ENCODE measurements at regions not wholly inside any gene's neighbourhood (a gene's known extent, or its start where the extent isn't known, plus 50 kb on each side); places are given as distances from the start of the nearest gene placed in this dataset.

GRCh38 chr14:65277580-65278270 is 134.8 kb upstream of the FUT8 start:
- no peak for TF ChIP-seq POLR2A (IDR thresholded peaks at IDR 0.05; ENCODE audit: extremely low read depth, insufficient read length)
- no peak for TF ChIP-seq MYC (IDR thresholded peaks at IDR 0.05; ENCODE audit: low read depth, low read length)
- no peak for TF ChIP-seq MAX (IDR thresholded peaks at IDR 0.05; ENCODE audit: low read depth, low read length)
- no peak for TF ChIP-seq CTCF (IDR thresholded peaks at IDR 0.05; ENCODE audit: low read depth, low read length)
- no peak for DNase-seq (ENCODE audit: low read depth)
- no peak overlapping the region for H3K4me3 ChIP-seq (ENCODE audit: low read depth, low read length)

- DNase-seq (ENCODE audit: low read depth): no peak
- H3K4me3 ChIP-seq (ENCODE audit: low read depth, low read length): no peak overlapping the region
- TF ChIP-seq MYC (IDR thresholded peaks at IDR 0.05; ENCODE audit: low read depth, low read length) (no peak), MAX (IDR thresholded peaks at IDR 0.05; ENCODE audit: low read depth, low read length) (no peak), POLR2A (IDR thresholded peaks at IDR 0.05; ENCODE audit: extremely low read depth, insufficient read length) (no peak), CTCF (IDR thresholded peaks at IDR 0.05; ENCODE audit: low read depth, low read length) (no peak)
Measured at GRCh38 chr14:65278589-65278988, 133.9 kb upstream of the FUT8 start.

GRCh38 chr14:65279510-65279909 is 133.0 kb upstream of the FUT8 start:
- TF ChIP-seq MAX (IDR thresholded peaks at IDR 0.05; ENCODE audit: low read depth, low read length): no peak
- no peak for TF ChIP-seq POLR2A (IDR thresholded peaks at IDR 0.05; ENCODE audit: extremely low read depth, insufficient read length)
- TF ChIP-seq CTCF (IDR thresholded peaks at IDR 0.05; ENCODE audit: low read depth, low read length): no peak
- TF ChIP-seq MYC (IDR thresholded peaks at IDR 0.05; ENCODE audit: low read depth, low read length): no peak
- DNase-seq (ENCODE audit: low read depth): no peak
- no peak overlapping the region for H3K4me3 ChIP-seq (ENCODE audit: low read depth, low read length)

GRCh38 chr14:65279958-65280357 is 132.6 kb upstream of the FUT8 start:
- no peak for DNase-seq (ENCODE audit: low read depth)
- H3K4me3 ChIP-seq (ENCODE audit: low read depth, low read length): no peak overlapping the region
- TF ChIP-seq MYC (IDR thresholded peaks at IDR 0.05; ENCODE audit: low read depth, low read length) (no peak), CTCF (IDR thresholded peaks at IDR 0.05; ENCODE audit: low read depth, low read length) (no peak), MAX (IDR thresholded peaks at IDR 0.05; ENCODE audit: low read depth, low read length) (no peak), POLR2A (IDR thresholded peaks at IDR 0.05; ENCODE audit: extremely low read depth, insufficient read length) (no peak)

- no peak overlapping the region for H3K4me3 ChIP-seq (ENCODE audit: low read depth, low read length)
- DNase-seq (ENCODE audit: low read depth): no peak
- TF ChIP-seq MAX (IDR thresholded peaks at IDR 0.05; ENCODE audit: low read depth, low read length) (no peak), CTCF (IDR thresholded peaks at IDR 0.05; ENCODE audit: low read depth, low read length) (no peak), MYC (IDR thresholded peaks at IDR 0.05; ENCODE audit: low read depth, low read length) (no peak), POLR2A (IDR thresholded peaks at IDR 0.05; ENCODE audit: extremely low read depth, insufficient read length) (no peak)
Measured at GRCh38 chr14:65280653-65281052, 131.9 kb upstream of the FUT8 start.

Measured in NB4 (cell line).